22Rv1 (cell line): ENCODE measurements at regions not wholly inside any gene's neighbourhood (a gene's known extent, or its start where the extent isn't known, plus 50 kb on each side); places are given as distances from the start of the nearest gene placed in this dataset.

Experiments used
- ZFX ChIP-seq: fragments of 450-650 bp; IDR thresholded peaks from 2 replicates; pipeline ENCODE4 v1.6.1; 2017; ENCODE audit warnings: antibody characterized with exemption, borderline replicate concordance
- TF ChIP-seq, protein P1 (sequence below): fragments of 450-650 bp; IDR thresholded peaks from 2 replicates; pipeline ENCODE4 v1.5.1; 2017; ENCODE audit warnings: mild to moderate bottlenecking

DNA sequence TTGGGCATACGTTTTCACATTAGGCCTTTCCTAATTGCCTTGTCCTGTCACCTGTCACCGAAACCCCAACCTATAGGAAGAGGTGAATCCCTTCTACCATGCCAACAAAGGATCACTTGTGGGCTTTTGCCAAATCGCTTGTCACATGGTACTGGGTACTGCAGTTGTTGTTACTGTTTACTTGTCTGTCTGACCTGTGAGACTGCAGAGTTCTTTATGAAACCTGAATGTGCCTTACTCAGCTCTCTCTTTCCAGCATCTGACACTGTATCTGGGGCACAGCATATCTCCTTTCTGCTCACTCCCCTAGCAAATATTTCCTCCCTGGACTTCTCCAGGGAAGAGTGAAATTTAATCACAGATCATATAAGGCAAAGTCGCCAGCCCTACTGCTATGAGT lies 1272.4 kb downstream of the CDH8 start:
- TF ChIP-seq, protein P1, sequence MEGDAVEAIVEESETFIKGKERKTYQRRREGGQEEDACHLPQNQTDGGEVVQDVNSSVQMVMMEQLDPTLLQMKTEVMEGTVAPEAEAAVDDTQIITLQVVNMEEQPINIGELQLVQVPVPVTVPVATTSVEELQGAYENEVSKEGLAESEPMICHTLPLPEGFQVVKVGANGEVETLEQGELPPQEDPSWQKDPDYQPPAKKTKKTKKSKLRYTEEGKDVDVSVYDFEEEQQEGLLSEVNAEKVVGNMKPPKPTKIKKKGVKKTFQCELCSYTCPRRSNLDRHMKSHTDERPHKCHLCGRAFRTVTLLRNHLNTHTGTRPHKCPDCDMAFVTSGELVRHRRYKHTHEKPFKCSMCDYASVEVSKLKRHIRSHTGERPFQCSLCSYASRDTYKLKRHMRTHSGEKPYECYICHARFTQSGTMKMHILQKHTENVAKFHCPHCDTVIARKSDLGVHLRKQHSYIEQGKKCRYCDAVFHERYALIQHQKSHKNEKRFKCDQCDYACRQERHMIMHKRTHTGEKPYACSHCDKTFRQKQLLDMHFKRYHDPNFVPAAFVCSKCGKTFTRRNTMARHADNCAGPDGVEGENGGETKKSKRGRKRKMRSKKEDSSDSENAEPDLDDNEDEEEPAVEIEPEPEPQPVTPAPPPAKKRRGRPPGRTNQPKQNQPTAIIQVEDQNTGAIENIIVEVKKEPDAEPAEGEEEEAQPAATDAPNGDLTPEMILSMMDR, result no peak
- TF ChIP-seq ZFX, result no peak
